Endothelial cell of hepatic sinusoid (primary cell): ENCODE measurements at regions not wholly inside any gene's neighbourhood (a gene's known extent, or its start where the extent isn't known, plus 50 kb on each side); places are given as distances from the start of the nearest gene placed in this dataset.
"Not testable (repeated sequence)": the region's sequence is repeated elsewhere in the genome, so short reads cannot be mapped to it uniquely, and the experiment has no call there.

Source experiments
- in situ Hi-C: cut with HindIII; loops from 2 replicates; pipeline ENCODE4 v1.10.0; 2017; ENCODE audit warnings: low sequenced_read_pairs

- in situ Hi-C loops, result no loop called here
These were observed 72.1 kb upstream of the EPB41L1 start for GRCh38 chr20:36082315-36082915.

DNA sequence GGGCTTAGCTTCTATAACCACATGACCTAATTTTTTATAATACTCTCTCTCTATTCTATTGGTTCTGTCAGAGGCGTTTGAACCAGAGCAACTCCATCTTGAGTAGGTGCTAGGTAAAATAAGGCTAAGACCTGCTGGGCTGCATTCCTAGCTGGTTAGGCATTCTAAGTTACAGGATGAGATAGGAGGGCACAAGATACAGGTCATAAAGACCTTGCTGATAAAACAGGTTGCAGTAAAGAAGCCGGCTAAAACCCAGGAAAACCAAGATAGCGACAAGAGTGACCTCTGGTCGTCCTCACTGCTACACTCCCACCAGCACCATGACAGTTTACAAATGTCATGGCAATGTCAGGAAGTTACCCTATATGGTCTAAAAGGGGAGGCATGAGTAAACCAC lies 71.3 kb upstream of the EPB41L1 start:
- in situ Hi-C loops, result not testable (repeated sequence)

DNA sequence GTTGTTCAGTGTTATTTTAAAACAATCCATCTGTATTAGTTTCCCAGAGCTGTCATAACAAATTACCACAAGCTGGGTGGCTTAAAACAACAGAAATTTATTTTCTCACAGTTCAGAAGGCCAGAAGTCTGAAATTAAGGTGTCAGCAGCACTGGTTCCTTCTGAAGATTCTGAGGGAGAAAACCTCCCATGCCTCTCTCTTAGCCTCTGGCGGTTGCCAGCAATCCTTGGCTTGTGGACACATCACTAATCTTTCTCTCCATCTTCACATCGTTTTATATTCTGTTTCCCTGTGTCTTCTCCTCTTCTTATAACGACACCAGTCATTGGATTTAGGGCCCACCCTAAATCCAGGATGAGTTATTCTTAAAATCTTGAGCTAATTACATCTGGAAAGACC lies 70.2 kb upstream of the EPB41L1 start:
- in situ Hi-C loops, result no loop called here

- in situ Hi-C loops, result no loop called here
These were observed 69.5 kb upstream of the EPB41L1 start for GRCh38 chr20:36084897-36085613.

GRCh38 chr20:36085686-36086267 lies 68.8 kb upstream of the EPB41L1 start:
- in situ Hi-C loops, result no loop called here

DNA sequence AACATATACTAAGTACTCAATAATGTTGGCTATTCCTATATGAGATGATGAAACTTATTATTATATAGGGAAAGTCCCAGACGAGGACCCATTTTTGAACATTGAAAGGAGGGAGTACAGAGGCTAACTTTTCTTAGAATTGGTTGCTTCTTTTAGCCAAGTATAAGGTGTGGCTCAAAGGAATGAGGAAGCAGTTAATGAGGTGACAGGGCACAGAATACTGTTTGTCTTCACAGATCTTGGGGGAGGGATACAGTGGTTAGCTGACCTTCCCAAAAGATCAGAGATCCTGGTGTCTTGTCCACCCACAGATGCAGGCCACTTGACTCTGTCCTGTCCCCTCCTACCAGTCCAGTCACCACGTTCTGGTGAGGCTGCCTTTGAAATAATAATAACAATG lies 67.8 kb upstream of the EPB41L1 start:
- in situ Hi-C loops, result no loop called here

GRCh38 chr20:36090223-36090622 lies 64.3 kb upstream of the EPB41L1 start:
- in situ Hi-C loops, result no loop called here

DNA sequence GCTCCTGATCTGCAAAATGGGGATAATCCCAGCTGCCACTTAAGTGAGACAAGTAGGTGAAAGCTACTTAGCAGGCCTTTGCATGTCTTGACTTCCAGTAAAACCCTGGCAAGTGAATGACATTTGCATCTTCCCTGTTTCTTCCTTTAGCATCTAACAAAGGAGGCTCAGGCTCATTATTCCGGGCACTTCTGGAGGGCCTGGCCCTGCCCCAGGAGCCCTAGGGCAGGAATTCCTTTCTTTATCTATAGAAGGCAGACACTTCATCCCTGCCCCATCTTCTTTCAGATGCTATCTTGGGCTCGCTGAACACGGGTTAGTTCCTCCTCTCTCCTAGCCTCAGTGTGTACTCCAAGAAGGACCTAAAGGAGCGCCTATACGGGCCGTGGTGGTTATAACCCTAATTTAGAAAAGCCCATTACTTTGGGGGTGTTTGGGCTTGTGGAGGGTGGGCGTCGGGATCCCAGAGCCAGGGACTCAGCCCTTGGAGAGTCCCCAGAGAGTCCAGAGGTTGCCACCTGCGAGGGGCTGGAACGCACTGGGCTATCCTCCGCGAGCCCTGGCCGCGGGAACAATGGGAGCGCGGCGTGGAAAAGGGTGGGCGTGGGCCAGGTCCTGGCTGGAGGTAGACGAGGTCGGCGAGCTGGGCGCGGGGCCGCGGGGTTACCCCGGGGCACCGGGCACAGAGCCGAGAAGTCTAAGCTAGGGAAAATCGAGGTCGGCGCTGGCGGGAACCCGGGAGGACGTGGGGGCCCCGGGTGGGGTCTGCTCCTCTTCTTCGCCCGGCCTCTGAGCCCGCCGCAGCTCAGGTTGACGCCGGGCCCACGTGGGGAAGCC lies 62.8 kb upstream of the EPB41L1 start:
- in situ Hi-C loops, result no loop called here

GRCh38 chr20:36092398-36093024 lies 62.0 kb upstream of the EPB41L1 start:
- in situ Hi-C loops, result no loop called here

GRCh38 chr20:36093025-36093803 lies 61.3 kb upstream of the EPB41L1 start:
- in situ Hi-C loops, result no loop called here

- in situ Hi-C loops, result no loop called here
These were observed 60.8 kb upstream of the EPB41L1 start for GRCh38 chr20:36093804-36094145.

DNA sequence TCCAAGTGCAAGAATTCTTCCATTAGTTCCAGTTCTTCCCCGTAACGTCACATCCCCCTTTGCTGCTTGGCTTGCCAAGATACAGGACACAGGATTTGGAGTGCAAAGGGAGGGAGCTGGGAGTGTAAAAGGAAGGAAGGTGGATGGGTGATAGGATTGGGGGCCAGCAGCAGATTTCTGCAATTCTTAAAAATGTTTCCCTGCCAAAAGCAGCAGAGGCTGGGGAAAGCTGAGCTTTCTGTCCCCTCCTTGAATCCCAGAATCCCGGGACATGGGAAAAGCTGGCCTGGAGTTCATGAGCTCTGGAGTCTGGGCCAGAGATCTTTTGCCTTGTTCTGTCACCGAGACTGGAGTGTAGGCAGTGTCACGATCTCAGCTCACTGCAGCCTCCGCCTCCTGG lies 60.0 kb upstream of the EPB41L1 start:
- in situ Hi-C loops, result no loop called here

- in situ Hi-C loops, result loop anchor here (5.0 kb wide), 1 partner anchor 51 kb away; no protein-coding TSS in a partner anchor
These were observed 58.1 kb upstream of the EPB41L1 start for GRCh38 chr20:36096435-36096834.

DNA sequence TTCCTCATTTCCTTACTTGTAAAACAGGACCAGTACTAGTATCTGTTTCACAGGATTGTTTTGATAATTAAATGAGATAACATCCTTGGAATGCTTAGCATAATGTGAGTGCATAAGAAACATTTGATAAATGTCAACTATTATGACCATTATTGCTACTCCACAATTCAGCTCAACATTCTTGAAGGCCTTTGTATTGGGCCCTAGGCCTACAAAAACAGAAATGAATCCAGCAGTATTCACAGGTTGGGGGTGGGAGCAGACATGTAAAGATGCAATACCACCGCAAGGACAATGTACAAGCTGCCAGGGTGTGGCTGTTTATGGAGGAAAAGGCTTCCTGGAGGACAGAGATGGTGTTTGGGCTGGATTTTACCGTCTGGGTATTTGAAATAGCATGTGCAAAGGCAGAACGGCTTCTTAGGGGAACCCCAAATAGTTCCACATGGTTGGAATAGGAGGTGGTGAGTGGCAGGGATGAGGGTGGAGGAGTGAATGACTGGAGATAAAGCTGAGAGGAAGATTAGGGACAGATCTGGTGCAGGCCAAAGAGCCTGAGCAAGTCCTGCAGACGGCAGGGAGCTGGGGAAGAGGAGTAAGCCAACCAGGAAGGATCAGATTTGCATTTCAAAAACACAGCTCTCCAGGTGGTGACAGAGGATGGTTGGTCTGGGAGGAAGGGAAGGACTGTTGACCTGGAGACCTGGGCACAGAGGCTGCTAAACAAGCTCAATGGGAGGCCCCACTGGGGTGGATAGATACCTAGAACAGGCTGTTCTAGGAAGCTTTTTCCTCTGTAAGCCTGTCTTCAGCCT lies 57.0 kb upstream of the EPB41L1 start:
- in situ Hi-C loops, result loop anchor here (5.0 kb wide), 1 partner anchor 50 kb away; no protein-coding TSS in a partner anchor

GRCh38 chr20:36098364-36098763 lies 56.2 kb upstream of the EPB41L1 start:
- in situ Hi-C loops, result loop anchor here (5.0 kb wide), 1 partner anchor 49 kb away; no protein-coding TSS in a partner anchor

GRCh38 chr20:36099106-36099505 lies 55.4 kb upstream of the EPB41L1 start:
- in situ Hi-C loops, result loop anchor here (5.0 kb wide), 1 partner anchor 48 kb away; no protein-coding TSS in a partner anchor

GRCh38 chr20:36101192-36101591 lies 53.3 kb upstream of the EPB41L1 start:
- in situ Hi-C loops, result no loop called here

- in situ Hi-C loops, result no loop called here
These were observed 52.2 kb upstream of the EPB41L1 start for GRCh38 chr20:36102306-36102705.
